ENCODE measurements at regions not wholly inside any gene's neighbourhood (a gene's known extent, or its start where the extent isn't known, plus 50 kb on each side); places are given as distances from the start of the nearest gene placed in this dataset.

- TF ChIP-seq CTCF (IDR thresholded peaks at IDR 0.05 in 2 of 3, conservative IDR thresholded peaks at IDR 0.05 in 1 of 3; ENCODE audit: borderline replicate concordance in 1 of 3, insufficient read depth in 1 of 3, low read depth in 2 of 3, low read length in 2 of 3) (no peak), EZH2phosphoT487 (IDR thresholded peaks at IDR 0.05; ENCODE audit: borderline replicate concordance) (no peak), ZBTB33 (IDR thresholded peaks at IDR 0.05; ENCODE audit: extremely low read depth, insufficient replicate concordance, low read length) (no peak), EZH2 (IDR thresholded peaks at IDR 0.05) (no peak), POLR2A (IDR thresholded peaks at IDR 0.05; ENCODE audit: borderline replicate concordance, extremely low read depth, insufficient read depth, insufficient read length) (no peak), YY1 (IDR thresholded peaks at IDR 0.05; ENCODE audit: extremely low read depth, insufficient replicate concordance, low read depth, low read length) (no peak), POLR2AphosphoS5 (IDR thresholded peaks at IDR 0.05; ENCODE audit: low read depth, low read length) (no peak)
These were observed 153.2 kb downstream of the FASLG start for GRCh38 chr1:172812118-172812517.
